HS-5 (cell line): ENCODE measurements at regions not wholly inside any gene's neighbourhood (a gene's known extent, or its start where the extent isn't known, plus 50 kb on each side); places are given as distances from the start of the nearest gene placed in this dataset.

Experiments
- DNase-seq: peaks from one replicate; pipeline ENCODE4 v3.0.0-alpha.2; 2012; ENCODE audit warnings: low read depth

- DNase-seq: no peak
Observed at GRCh38 chr3:22113453-22113852, 362.4 kb upstream of the ZNF385D start.

GRCh38 chr3:22115581-22115980, 364.6 kb upstream of the ZNF385D start:
- peak; percentile 40 for DNase-seq

GRCh38 chr3:22117091-22117490, 366.1 kb upstream of the ZNF385D start:
- DNase-seq: no peak

GRCh38 chr3:22117751-22118346, 366.8 kb upstream of the ZNF385D start:
- peak; percentile 19 for DNase-seq

GRCh38 chr3:22118542-22118941, 367.5 kb upstream of the ZNF385D start:
- DNase-seq: no peak

- DNase-seq: no peak
Observed at GRCh38 chr3:22121068-22121701, 370.2 kb upstream of the ZNF385D start.

GRCh38 chr3:22122567-22122966, 371.6 kb upstream of the ZNF385D start:
- no peak for DNase-seq

- DNase-seq: no peak
Observed at GRCh38 chr3:22129101-22129500, 378.1 kb upstream of the ZNF385D start.

GRCh38 chr3:22141769-22142168, 390.8 kb upstream of the ZNF385D start:
- DNase-seq: no peak

- DNase-seq: no peak
Observed at GRCh38 chr3:22147161-22147560, 396.2 kb upstream of the ZNF385D start.

GRCh38 chr3:22156868-22157267, 405.9 kb upstream of the ZNF385D start:
- DNase-seq: no peak

- no peak for DNase-seq
Observed at GRCh38 chr3:22157848-22158247, 406.8 kb upstream of the ZNF385D start.

GRCh38 chr3:22159004-22159695, 408.1 kb upstream of the ZNF385D start:
- DNase-seq: no peak

GRCh38 chr3:22161315-22161714, 410.3 kb upstream of the ZNF385D start:
- DNase-seq: peak; percentile 22

- DNase-seq: no peak
Observed at GRCh38 chr3:22170370-22170769, 419.4 kb upstream of the ZNF385D start.

- DNase-seq: no peak
Observed at GRCh38 chr3:22172964-22173363, 422.0 kb upstream of the ZNF385D start.

- no peak for DNase-seq
Observed at GRCh38 chr3:22175947-22176346, 424.9 kb upstream of the ZNF385D start.

GRCh38 chr3:22176911-22177310, 425.9 kb upstream of the ZNF385D start:
- DNase-seq: no peak

GRCh38 chr3:22189616-22190015, 438.6 kb upstream of the ZNF385D start:
- DNase-seq: no peak

- DNase-seq: no peak
Observed at GRCh38 chr3:22199095-22199494, 448.1 kb upstream of the ZNF385D start.

GRCh38 chr3:22208844-22209243, 457.8 kb upstream of the ZNF385D start:
- DNase-seq: no peak

GRCh38 chr3:22209578-22209977, 458.6 kb upstream of the ZNF385D start:
- DNase-seq: no peak

- no peak for DNase-seq
Observed at GRCh38 chr3:22210693-22211092, 459.7 kb upstream of the ZNF385D start.

GRCh38 chr3:22216601-22217000, 465.6 kb upstream of the ZNF385D start:
- DNase-seq: no peak
